Right forelimb (tissue), 1 donor: ENCODE measurements at regions not wholly inside any gene's neighbourhood (a gene's known extent, or its start where the extent isn't known, plus 50 kb on each side); places are given as distances from the start of the nearest gene placed in this dataset.

Experiments used
- DNase-seq: peaks from one replicate; pipeline ENCODE4 v3.0.0-alpha.2; 2018

- no peak for DNase-seq
These were observed 50.6 kb upstream of the JAZF1 start for GRCh38 chr7:28231176-28231575.

- DNase-seq, result no peak
These were observed 56.0 kb upstream of the JAZF1 start for GRCh38 chr7:28236560-28236959.

- DNase-seq, result no peak
These were observed 56.8 kb upstream of the JAZF1 start for GRCh38 chr7:28237363-28237762.

GRCh38 chr7:28239823-28240204 is 59.2 kb upstream of the JAZF1 start:
- no peak for DNase-seq

GRCh38 chr7:28240481-28240880 is 59.9 kb upstream of the JAZF1 start:
- DNase-seq, result no peak

- no peak for DNase-seq
These were observed 63.3 kb upstream of the JAZF1 start for GRCh38 chr7:28243861-28244260.

- no peak for DNase-seq
These were observed 64.7 kb upstream of the JAZF1 start for GRCh38 chr7:28245123-28245878.

GRCh38 chr7:28246921-28247461 is 66.4 kb upstream of the JAZF1 start:
- DNase-seq, result no peak

- no peak for DNase-seq
These were observed 77.6 kb upstream of the JAZF1 start for GRCh38 chr7:28258240-28258639.

GRCh38 chr7:28260969-28261368 is 80.4 kb upstream of the JAZF1 start:
- DNase-seq, result no peak

- DNase-seq, result no peak
These were observed 83.2 kb upstream of the JAZF1 start for GRCh38 chr7:28263622-28264271.

GRCh38 chr7:28266402-28266801 is 85.8 kb upstream of the JAZF1 start:
- no peak for DNase-seq

- no peak for DNase-seq
These were observed 86.4 kb upstream of the JAZF1 start for GRCh38 chr7:28267012-28267411.

- no peak for DNase-seq
These were observed 89.2 kb upstream of the JAZF1 start for GRCh38 chr7:28269700-28270361.

GRCh38 chr7:28270536-28270935 is 89.9 kb upstream of the JAZF1 start:
- no peak for DNase-seq

GRCh38 chr7:28272461-28272877 is 91.9 kb upstream of the JAZF1 start:
- no peak for DNase-seq

- DNase-seq, result no peak
These were observed 95.7 kb upstream of the JAZF1 start for GRCh38 chr7:28276298-28276697.

- no peak for DNase-seq
These were observed 96.8 kb upstream of the JAZF1 start for GRCh38 chr7:28277364-28277763.

- DNase-seq, result no peak
These were observed 97.4 kb upstream of the JAZF1 start for GRCh38 chr7:28277958-28278357.

GRCh38 chr7:28280516-28280915 is 99.9 kb upstream of the JAZF1 start:
- DNase-seq, result no peak

- no peak for DNase-seq
These were observed 109.9 kb upstream of the JAZF1 start for GRCh38 chr7:28290496-28290895.

- no peak for DNase-seq
These were observed 111.0 kb upstream of the JAZF1 start for GRCh38 chr7:28291559-28291958.

- no peak for DNase-seq
These were observed 112.4 kb upstream of the JAZF1 start for GRCh38 chr7:28292834-28293526.
